K562 (cell line): ENCODE measurements at regions not wholly inside any gene's neighbourhood (a gene's known extent, or its start where the extent isn't known, plus 50 kb on each side); places are given as distances from the start of the nearest gene placed in this dataset.

ENCODE experiments used
- ETV6 ChIP-seq, 3 experiments: fragments of 150-350 bp in 1 of 3; sonication (generic) in 1 of 3; formaldehyde crosslinking in 1 of 3; IDR thresholded peaks; 2 replicates each; pipeline versions ENCODE4 v1.6.1 to v1.8.0; 2014 to 2022; ENCODE audit warnings: borderline replicate concordance in 2 of 3, low read depth in 2 of 3, antibody characterized with exemption in 1 of 3, low read length in 1 of 3, mild to moderate bottlenecking in 1 of 3, missing genetic modification reagents in 1 of 3
- LEF1 ChIP-seq: fragments of 450-650 bp; IDR thresholded peaks from 2 replicates; pipeline ENCODE4 v1.6.1; 2016; ENCODE audit warnings: mild to moderate bottlenecking
- ZKSCAN3 ChIP-seq: fragments of 250-450 bp; sonication (Bioruptor Pico); IDR thresholded peaks from 2 replicates; pipeline ENCODE4 v1.4.0; 2020

DNA sequence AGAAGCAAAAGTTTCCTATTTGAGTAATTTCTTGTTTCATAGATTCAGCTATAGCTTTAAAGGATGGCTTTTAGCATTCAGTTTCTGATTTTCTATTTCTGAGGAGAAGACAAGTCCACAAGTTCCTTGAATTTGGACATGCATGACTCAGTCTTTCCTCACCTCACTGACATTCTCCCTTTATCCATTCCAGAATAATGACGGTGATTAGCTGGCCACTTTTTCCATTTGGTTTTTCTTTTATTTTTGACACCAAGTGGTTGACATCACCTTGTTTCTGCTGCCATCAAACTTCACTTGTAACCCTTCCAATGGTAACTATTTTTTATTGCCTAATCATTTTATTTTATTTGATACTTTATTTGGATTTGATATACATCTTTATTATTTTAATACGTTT, 404.4 kb upstream of the KCNMB2 start:
- TF ChIP-seq ETV6 (IDR thresholded peaks at IDR 0.05; ENCODE audit: borderline replicate concordance in 1 of 2, low read depth in 2 of 2, low read length in 1 of 2) (no peak), ETV6 (CRISPR knock-in tag; IDR thresholded peaks at IDR 0.05; ENCODE audit: borderline replicate concordance) (no peak), LEF1 (no peak), ZKSCAN3 (CRISPR knock-in tag) (no peak)
